ENCODE measurements at regions not wholly inside any gene's neighbourhood (a gene's known extent, or its start where the extent isn't known, plus 50 kb on each side); places are given as distances from the start of the nearest gene placed in this dataset.
"Not testable (repeated sequence)": the region's sequence is repeated elsewhere in the genome, so short reads cannot be mapped to it uniquely, and the experiment has no call there.

- no peak for FAIRE-seq
- 6% methylated on average over 3 of the region's 3 CpGs for WGBS (ENCODE audit: missing lambda C conversion rate)
- no peak overlapping the region for H3K4me3 ChIP-seq
- peak overlapping the region; percentile 74 to 83 for H3K27ac ChIP-seq
- H3K9me3 ChIP-seq: no peaks in the 10 kb centered on the region
- ChIA-PET POLR2A (no interaction called here), CTCF (no interaction called here)
- peak; percentile 14 to 56 for DNase-seq (ENCODE audit: low read depth in 1 of 2, low spot score in 1 of 2)
- peaks cover 40% of the 10 kb centered on the region for H3K4me1 ChIP-seq
- H3K4me2 ChIP-seq: peak overlapping the region; percentile 73
- TF ChIP-seq JUNB (IDR thresholded peaks at IDR 0.05): peak; percentile 12; the same call in 1 of the 2 replicates
- TF ChIP-seq POLR2A (IDR thresholded peaks at IDR 0.05; ENCODE audit: low read length): no peak
- 0 out of 5 replicates have a peak, but pooled peaks of 1 of the 2 experiments have one; percentile 3 for TF ChIP-seq JUN (IDR thresholded peaks at IDR 0.05)
- ATAC-seq: peak; percentile 88 to 89
Measured at GRCh38 chr4:112083587-112084347, 61.5 kb upstream of the FAM241A start.

GRCh38 chr4:112085156-112086035 is 59.9 kb upstream of the FAM241A start:
- FAIRE-seq (no peak), ATAC-seq (no peak), DNase-seq (ENCODE audit: low read depth in 1 of 2, low spot score in 1 of 2) (peak in 1 of 2 experiments; percentile 12)
- Histone ChIP-seq H3K4me1 (peaks cover 40% of the 10 kb centered on the region), H3K4me3 (no peak overlapping the region), H3K9me3 (no peaks in the 10 kb centered on the region), H3K4me2 (peak overlapping the region; percentile 73; the same call in 1 of the 3 replicates), H3K27ac (peak overlapping the region; percentile 65 to 74; a peak in 4 of 6 replicates)
- ChIA-PET CTCF (interaction anchor here (1.6 kb wide), 1 partner anchor 9 kb away, joined by 3 read pairs; no protein-coding TSS in a partner anchor), POLR2A (no interaction called here)
- TF ChIP-seq HDAC2 (IDR thresholded peaks at IDR 0.05) (no peak), E2F6 (IDR thresholded peaks at IDR 0.05; ENCODE audit: borderline replicate concordance, low read depth) (no peak), CBX2 (IDR thresholded peaks at IDR 0.05; ENCODE audit: borderline replicate concordance, low read depth) (no peak), MAZ (IDR thresholded peaks at IDR 0.05; ENCODE audit: borderline replicate concordance, low read depth, low read length) (no peak), KDM5A (IDR thresholded peaks at IDR 0.05) (no peak), ZFP36 (IDR thresholded peaks at IDR 0.05; ENCODE audit: borderline replicate concordance, partially characterized antibody) (no peak), MYC (IDR thresholded peaks at IDR 0.05; ENCODE audit: borderline replicate concordance, low read length) (no peak), CBX8 (IDR thresholded peaks at IDR 0.05) (no peak), ESRRA (IDR thresholded peaks at IDR 0.05; ENCODE audit: borderline replicate concordance, low read length) (no peak), CHD2 (IDR thresholded peaks at IDR 0.05; ENCODE audit: low read length, partially characterized antibody) (no peak), MAFK (IDR thresholded peaks at IDR 0.05; ENCODE audit: partially characterized antibody) (no peak)
- WGBS (ENCODE audit: missing lambda C conversion rate): 61% methylated on average over 6 of the region's 6 CpGs

GRCh38 chr4:112086036-112086434 is 59.2 kb upstream of the FAM241A start:
- ATAC-seq (no peak), FAIRE-seq (no peak), DNase-seq (ENCODE audit: low read depth in 1 of 2, low spot score in 1 of 2) (no peak)
- H3K27ac ChIP-seq: peak overlapping the region in 1 of 2 experiments; percentile 65; a peak in 3 of 6 replicates
- no peaks in the 10 kb centered on the region for H3K9me3 ChIP-seq
- no peak for TF ChIP-seq HOXB5 (CRISPR knock-in tag; IDR thresholded peaks at IDR 0.05)
- no peak for TF ChIP-seq FOSB (CRISPR knock-in tag; IDR thresholded peaks at IDR 0.05)
- no peak for TF ChIP-seq SMC3 (IDR thresholded peaks at IDR 0.05)
- no peak for TF ChIP-seq PHF8 (IDR thresholded peaks at IDR 0.05; ENCODE audit: borderline replicate concordance, low read depth)
- POLR2A ChIA-PET: no interaction called here
- no peak overlapping the region for H3K4me2 ChIP-seq
- no peak overlapping the region for H3K4me3 ChIP-seq
- H3K4me1 ChIP-seq: peaks cover 40% of the 10 kb centered on the region
- CTCF ChIA-PET: no interaction called here

- H3K4me2 ChIP-seq; H3K9me3 ChIP-seq; ATAC-seq; CTCF ChIA-PET; H3K27ac ChIP-seq; FAIRE-seq; DNase-seq (ENCODE audit: low read depth in 1 of 2, low spot score in 1 of 2); H3K4me3 ChIP-seq; POLR2A ChIA-PET: not testable (repeated sequence)
- peaks cover 40% of the 10 kb centered on the region for H3K4me1 ChIP-seq
- 92% methylated on average over 15 of the region's 17 CpGs for WGBS (ENCODE audit: missing lambda C conversion rate)
Measured at GRCh38 chr4:112086661-112087060, 58.6 kb upstream of the FAM241A start.

- CTCF ChIA-PET; H3K4me2 ChIP-seq; H3K4me1 ChIP-seq; DNase-seq (ENCODE audit: low read depth in 1 of 2, low spot score in 1 of 2); H3K4me3 ChIP-seq; POLR2A ChIA-PET; H3K9me3 ChIP-seq; FAIRE-seq; ATAC-seq; H3K27ac ChIP-seq: not testable (repeated sequence)
- 14% methylated on average over 2 of the region's 2 CpGs for WGBS (ENCODE audit: missing lambda C conversion rate)
Measured at GRCh38 chr4:112092330-112092729, 52.9 kb upstream of the FAM241A start.
